Mesothelial cell of epicardium (in vitro differentiated cells): ENCODE measurements at regions not wholly inside any gene's neighbourhood (a gene's known extent, or its start where the extent isn't known, plus 50 kb on each side); places are given as distances from the start of the nearest gene placed in this dataset.

ENCODE experiments used
- DNase-seq, 2 experiments: peaks; one replicate each; pipeline ENCODE4 v3.0.0; 2021; ENCODE audit warnings: low spot score in 2 of 2; ENCODE audit not compliant: unreplicated experiment in 2 of 2
- H3K27ac Mint-ChIP-seq: 2 replicates; pipeline ENCODE4 v1.8.0; 2021; ENCODE audit warnings: mixed read lengths
- H3K27me3 Mint-ChIP-seq: 2 replicates; pipeline ENCODE4 v1.8.0; 2021; ENCODE audit warnings: low read depth, mixed read lengths
- H3K36me3 Mint-ChIP-seq: 2 replicates; pipeline ENCODE4 v1.8.0; 2021; ENCODE audit warnings: mixed read lengths
- H3K4me1 Mint-ChIP-seq: 2 replicates; pipeline ENCODE4 v1.8.0; 2021; ENCODE audit warnings: mixed read lengths
- H3K4me3 Mint-ChIP-seq: 2 replicates; pipeline ENCODE4 v1.8.0; 2021; ENCODE audit warnings: mild to moderate bottlenecking, moderate library complexity, mixed read lengths
- H3K9me3 Mint-ChIP-seq: 2 replicates; pipeline ENCODE4 v1.8.0; 2021; ENCODE audit warnings: mixed read lengths
- CTCF ChIP-seq: fragments of 200-600 bp; sonication (generic); IDR thresholded peaks from one replicate; pipeline ENCODE4 v1.5.0; 2021; ENCODE audit warnings: antibody characterized with exemption; ENCODE audit not compliant: unreplicated experiment

- TF ChIP-seq CTCF: no peak
- H3K27me3 Mint-ChIP-seq: no peaks in the 10 kb centered on the region
These were observed 291.5 kb upstream of the TBL1XR1 start for GRCh38 chr3:177488740-177489139.

GRCh38 chr3:177490626-177491025 lies 293.3 kb upstream of the TBL1XR1 start:
- no peak overlapping the region for H3K27ac Mint-ChIP-seq

More at GRCh38 chr3:177488740-177489139, 291.5 kb upstream of the TBL1XR1 start:
- no peak overlapping the region for H3K27ac Mint-ChIP-seq
- H3K4me1 Mint-ChIP-seq: peaks cover 22% of the 10 kb centered on the region
- H3K36me3 Mint-ChIP-seq: peaks cover 6% of the 10 kb centered on the region
- no peak for DNase-seq
- no peak overlapping the region for H3K4me3 Mint-ChIP-seq
- H3K9me3 Mint-ChIP-seq: peaks cover 22% of the 10 kb centered on the region

GRCh38 chr3:177491296-177492032 lies 294.2 kb upstream of the TBL1XR1 start:
- peaks cover 24% of the 10 kb centered on the region for H3K4me1 Mint-ChIP-seq
- no peak overlapping the region for H3K27ac Mint-ChIP-seq
- no peak overlapping the region for H3K4me3 Mint-ChIP-seq
- no peak for DNase-seq
- H3K27me3 Mint-ChIP-seq: no peaks in the 10 kb centered on the region
- TF ChIP-seq CTCF: no peak
- H3K36me3 Mint-ChIP-seq: no peaks in the 10 kb centered on the region
- peaks cover 12% of the 10 kb centered on the region for H3K9me3 Mint-ChIP-seq

More at GRCh38 chr3:177490626-177491025, 293.3 kb upstream of the TBL1XR1 start:
- Mint-ChIP-seq H3K9me3 (peaks cover 19% of the 10 kb centered on the region), H3K4me1 (peaks cover 24% of the 10 kb centered on the region), H3K4me3 (no peak overlapping the region), H3K36me3 (no peaks in the 10 kb centered on the region), H3K27me3 (no peaks in the 10 kb centered on the region)
- TF ChIP-seq CTCF: no peak
- DNase-seq: no peak

- Mint-ChIP-seq H3K4me3 (no peak overlapping the region), H3K27ac (no peak overlapping the region), H3K27me3 (no peaks in the 10 kb centered on the region), H3K4me1 (peaks cover 16% of the 10 kb centered on the region), H3K9me3 (peaks cover 12% of the 10 kb centered on the region), H3K36me3 (no peaks in the 10 kb centered on the region)
- no peak for TF ChIP-seq CTCF
- DNase-seq: no peak
These were observed 295.8 kb upstream of the TBL1XR1 start for GRCh38 chr3:177493091-177493490.

- H3K36me3 Mint-ChIP-seq: no peaks in the 10 kb centered on the region
- H3K4me1 Mint-ChIP-seq: peaks cover 13% of the 10 kb centered on the region
- H3K27me3 Mint-ChIP-seq: no peaks in the 10 kb centered on the region
- H3K4me3 Mint-ChIP-seq: no peak overlapping the region
- no peak overlapping the region for H3K27ac Mint-ChIP-seq
- no peak for DNase-seq
- no peak for TF ChIP-seq CTCF
- H3K9me3 Mint-ChIP-seq: peaks cover 7% of the 10 kb centered on the region
These were observed 296.9 kb upstream of the TBL1XR1 start for GRCh38 chr3:177494216-177494615.
